Heart right ventricle (tissue), 16 donors: ENCODE measurements at regions not wholly inside any gene's neighbourhood (a gene's known extent, or its start where the extent isn't known, plus 50 kb on each side); places are given as distances from the start of the nearest gene placed in this dataset.
"Not testable (repeated sequence)": the region's sequence is repeated elsewhere in the genome, so short reads cannot be mapped to it uniquely, and the experiment has no call there.

Source experiments
- ATAC-seq, 8 donors: fragments of 200-7000 bp; cut with Tn5 transposase; one replicate each; pipeline ENCODE4 v1.9.1; 2020; ENCODE audit warnings: mild to moderate bottlenecking in 8 of 8, moderate library complexity in 8 of 8, moderate number of reproducible peaks in 1 of 8
- DNase-seq, 2 donors: peaks; one replicate each; pipeline ENCODE4 v3.0.0-alpha.2; 2020
- H3K27ac ChIP-seq, 10 donors: fragments of 200-600 bp; sonication (generic) in 2 of 10; one replicate each; pipeline versions ENCODE4 v1.5.0 to v1.8.0; 2020 to 2022; ENCODE audit warnings: mild to moderate bottlenecking in 3 of 10
- H3K27me3 ChIP-seq, 7 donors: fragments of 200-600 bp; one replicate each; pipeline ENCODE4 v1.8.0; 2021 to 2022; ENCODE audit warnings: mild to moderate bottlenecking in 2 of 7
- H3K36me3 ChIP-seq, 9 donors: fragments of 200-600 bp; sonication (generic) in 1 of 9; one replicate each; pipeline versions ENCODE4 v1.5.0 to v1.8.0; 2020 to 2022; ENCODE audit warnings: mild to moderate bottlenecking in 2 of 9
- H3K4me1 ChIP-seq, 9 donors: fragments of 200-600 bp; sonication (generic) in 1 of 9; one replicate each; pipeline versions ENCODE4 v1.5.0 to v1.8.0; 2020 to 2022; ENCODE audit warnings: mild to moderate bottlenecking in 4 of 9
- H3K4me3 ChIP-seq, 10 donors: fragments of 200-600 bp; sonication (generic) in 2 of 10; one replicate each; pipeline versions ENCODE4 v1.5.0 to v1.8.0; 2020 to 2022; ENCODE audit warnings: mild to moderate bottlenecking in 7 of 10, moderate library complexity in 2 of 10
- H3K9me3 ChIP-seq, 11 donors: fragments of 200-600 bp in 10 of 11; sonication (generic) in 2 of 11; one replicate each; pipeline versions ENCODE4 v1.5.0 to v1.8.0; 2013 to 2022; ENCODE audit warnings: mild to moderate bottlenecking in 2 of 11, control low read depth in 1 of 11, moderate library complexity in 1 of 11
- WGBS, 2 donors: extraction: QIAGEN DNeasy Blood & Tissue Kit; methylation state at CpG; one replicate each; pipeline ENCODE4 v1.1.7; 2013; ENCODE audit warnings: inconsistent platforms in 1 of 2; 5-methylcytosine and 5-hydroxymethylcytosine counted together
- intact Hi-C, 10 donors: fragments of 100-400 bp; cut with DNase I; formaldehyde crosslinking; loops; one replicate each; pipeline versions ENCODE4 v1.11.1 to v1.14.2; 2022
- TF ChIP-seq, protein P1 (sequence below), 9 donors: fragments of 200-600 bp; sonication (generic) in 2 of 9; IDR thresholded peaks; one replicate each; pipeline versions ENCODE4 v1.5.0 to v1.8.0; 2021 to 2022; ENCODE audit warnings: antibody characterized with exemption in 9 of 9, mild to moderate bottlenecking in 5 of 9, moderate library complexity in 1 of 9
- donor health status: Arrhythmogenic right ventricular cardiomyopathy.
- donor health status: ischemic (EF 13 %, LVEDD 7.1; RV severe dilation, severe dysfunction).
- donor health status: healthy with polysubstance abuse.
- donor health status: DM: no; HTN: yes; CAD: no.
- donor health status: DM: no; HTN: no; CAD: no.
- donor health status: ischemic (EF 25% LVEDD 6.9; RV normal size, moderate dysfunction).
- donor health status: ischemic (EF 25% LVEDD 5.7; RV mildly dilated, moderate dysfunction).
- donor health status: healthy.
- donor health status: DM: yes; HTN: yes; CAD: no.
- donor health status: Ischemic cardiomyopathy.
- donor health status: ischemic (EF 35%, LVEDD 5.7; RV mildly dilated, moderate dysfunction).
- donor health status: nonischemic (EF 11% LVEDD 7.7; RV severe dilation, severe dysfunction).
- donor health status: DM: yes; HTN: yes; CAD: no.
- donor health status: PGD.
- donor health status: ischemic (EF 29% LVEDD 5.4; RV normal size, mild dysfunction).
- donor health status: nonischemic (EF 23%, LVEDD 6.1; RV moderate dilation, normal function).

DNA sequence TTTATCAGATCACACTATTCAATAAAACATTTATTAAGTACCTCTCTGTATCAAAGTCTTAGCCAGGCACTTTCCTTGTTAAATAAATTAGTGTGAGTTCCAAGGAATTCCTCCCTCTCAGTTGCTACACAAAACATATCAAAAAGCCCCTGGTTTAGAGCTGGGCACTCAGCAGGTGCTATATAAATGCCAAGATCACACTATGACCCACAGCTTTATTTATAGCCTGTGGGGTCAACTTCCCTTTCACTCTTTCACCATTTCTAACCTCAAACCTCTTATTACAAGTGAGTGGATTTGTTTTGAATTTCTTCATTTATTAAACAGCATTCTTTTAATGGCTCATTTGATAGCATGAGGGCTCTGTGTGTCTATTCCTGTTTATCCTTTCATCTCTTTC is 112.6 kb upstream of the MPHOSPH6 start:
- DNase-seq (no peak), ATAC-seq (no peak)
- Histone ChIP-seq H3K9me3 (peaks cover 0 to 6% (median 0%) of the 10 kb centered on the region in 11 donors), H3K4me3 (no peak overlapping the region), H3K36me3 (no peaks in the 10 kb centered on the region), H3K4me1 (peaks cover 0 to 22% (median 8%) of the 10 kb centered on the region in 9 donors), H3K27ac (peak overlapping the region in 5 of 10 donors; percentile 72 to 87 (median 80)), H3K27me3 (no peaks in the 10 kb centered on the region)
- intact Hi-C loops = no loop called here
- TF ChIP-seq, protein P1, sequence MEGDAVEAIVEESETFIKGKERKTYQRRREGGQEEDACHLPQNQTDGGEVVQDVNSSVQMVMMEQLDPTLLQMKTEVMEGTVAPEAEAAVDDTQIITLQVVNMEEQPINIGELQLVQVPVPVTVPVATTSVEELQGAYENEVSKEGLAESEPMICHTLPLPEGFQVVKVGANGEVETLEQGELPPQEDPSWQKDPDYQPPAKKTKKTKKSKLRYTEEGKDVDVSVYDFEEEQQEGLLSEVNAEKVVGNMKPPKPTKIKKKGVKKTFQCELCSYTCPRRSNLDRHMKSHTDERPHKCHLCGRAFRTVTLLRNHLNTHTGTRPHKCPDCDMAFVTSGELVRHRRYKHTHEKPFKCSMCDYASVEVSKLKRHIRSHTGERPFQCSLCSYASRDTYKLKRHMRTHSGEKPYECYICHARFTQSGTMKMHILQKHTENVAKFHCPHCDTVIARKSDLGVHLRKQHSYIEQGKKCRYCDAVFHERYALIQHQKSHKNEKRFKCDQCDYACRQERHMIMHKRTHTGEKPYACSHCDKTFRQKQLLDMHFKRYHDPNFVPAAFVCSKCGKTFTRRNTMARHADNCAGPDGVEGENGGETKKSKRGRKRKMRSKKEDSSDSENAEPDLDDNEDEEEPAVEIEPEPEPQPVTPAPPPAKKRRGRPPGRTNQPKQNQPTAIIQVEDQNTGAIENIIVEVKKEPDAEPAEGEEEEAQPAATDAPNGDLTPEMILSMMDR (IDR thresholded peaks at IDR 0.05) = no peak

DNA sequence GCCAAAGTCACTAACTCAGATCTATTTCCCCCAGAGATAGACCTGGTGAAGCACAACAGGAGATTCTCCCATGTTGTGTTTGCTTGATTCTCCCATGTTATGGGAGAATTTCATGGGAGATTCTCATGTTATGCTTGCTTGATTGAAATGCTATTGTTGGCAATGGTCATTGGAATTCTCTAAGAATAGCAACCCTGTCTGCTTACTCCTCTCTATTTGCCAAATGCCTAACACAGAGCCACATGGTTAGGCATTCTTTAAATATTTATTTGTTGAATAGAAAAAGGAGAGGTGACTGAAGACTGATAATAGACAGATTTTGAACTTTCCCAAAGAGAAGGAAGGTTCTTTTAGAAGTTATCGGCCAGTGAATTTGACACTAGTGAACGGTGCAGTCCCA is 111.5 kb upstream of the MPHOSPH6 start:
- intact Hi-C loops = no loop called here
- no peak for DNase-seq
- Histone ChIP-seq H3K27ac (peak overlapping the region; percentile 8 to 87 (median 74)), H3K36me3 (no peaks in the 10 kb centered on the region), H3K4me3 (no peak overlapping the region), H3K4me1 (peaks cover 0 to 22% (median 8%) of the 10 kb centered on the region in 9 donors), H3K9me3 (peaks cover 0 to 6% (median 0%) of the 10 kb centered on the region in 11 donors), H3K27me3 (no peaks in the 10 kb centered on the region)
- peak in 7 of 8 donors; percentile 61 to 92 (median 76) for ATAC-seq
- WGBS, 2 donors = 32 to 42% methylated on average over 2 of the region's 2 CpGs
- TF ChIP-seq, protein P1 (IDR thresholded peaks at IDR 0.05) = no peak

DNA sequence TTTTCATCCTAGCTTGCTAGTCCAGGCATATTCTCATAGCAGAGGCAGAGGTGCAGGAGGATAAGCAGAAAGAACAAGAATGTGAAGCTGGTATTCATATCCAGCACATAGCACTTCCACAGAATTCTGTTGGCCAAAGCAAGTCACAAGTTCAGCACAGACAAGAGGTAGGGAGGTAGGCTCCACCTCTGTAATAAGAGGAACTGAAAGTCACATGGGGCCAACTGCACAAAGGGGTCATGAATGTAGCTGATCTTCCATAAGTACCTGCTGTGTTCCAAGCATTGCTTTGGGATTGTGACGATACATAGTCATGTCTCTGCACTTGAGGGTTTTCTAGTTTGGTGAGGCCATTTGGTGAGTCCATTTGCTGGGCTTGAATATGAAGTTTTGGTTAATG is 110.8 kb upstream of the MPHOSPH6 start:
- intact Hi-C loops = no loop called here

DNA sequence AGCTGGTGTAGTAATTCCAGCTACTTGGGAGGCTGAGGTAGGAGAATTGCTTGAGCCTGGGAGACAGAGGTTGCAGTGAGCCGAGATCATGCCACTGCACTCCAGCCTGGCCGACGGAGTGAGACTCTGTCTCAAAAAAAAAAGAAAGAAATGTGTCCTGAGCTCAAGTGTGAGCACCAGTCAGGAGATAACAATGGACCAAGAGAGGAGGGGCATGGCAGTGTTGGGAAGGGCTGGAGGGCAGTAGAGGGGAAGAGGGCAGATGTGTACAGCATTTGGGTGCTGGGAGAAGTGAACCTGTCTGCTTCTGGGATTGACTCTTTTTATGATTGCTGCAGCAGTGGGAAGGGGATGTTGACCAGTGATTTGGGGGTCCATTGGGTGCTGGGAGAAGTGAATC is 105.3 kb upstream of the MPHOSPH6 start:
- H3K9me3 ChIP-seq, DNase-seq, intact Hi-C loops, H3K27me3 ChIP-seq, H3K36me3 ChIP-seq, H3K4me3 ChIP-seq, H3K27ac ChIP-seq, H3K4me1 ChIP-seq: not testable (repeated sequence)
- ATAC-seq = peak in 2 of 8 donors; percentile 69 to 73
- 34 to 63% methylated on average over 3 of the region's 3 CpGs for WGBS, 2 donors

More for the DNA sequence above, 110.8 kb upstream of the MPHOSPH6 start:
- no peak overlapping the region for H3K4me3 ChIP-seq
- WGBS, 2 donors = 71 to 73% methylated on average over 1 of the region's 1 CpG
- peaks cover 0 to 6% (median 0%) of the 10 kb centered on the region in 11 donors for H3K9me3 ChIP-seq
- H3K27ac ChIP-seq = peak overlapping the region in 8 of 10 donors; percentile 8 to 87 (median 78)
- peaks cover 0 to 22% (median 8%) of the 10 kb centered on the region in 9 donors for H3K4me1 ChIP-seq
- TF ChIP-seq, protein P1 (IDR thresholded peaks at IDR 0.05) = no peak
- no peaks in the 10 kb centered on the region for H3K36me3 ChIP-seq
- no peak for DNase-seq
- peak in 1 of 8 donors; percentile 25 for ATAC-seq
- H3K27me3 ChIP-seq = no peaks in the 10 kb centered on the region

DNA sequence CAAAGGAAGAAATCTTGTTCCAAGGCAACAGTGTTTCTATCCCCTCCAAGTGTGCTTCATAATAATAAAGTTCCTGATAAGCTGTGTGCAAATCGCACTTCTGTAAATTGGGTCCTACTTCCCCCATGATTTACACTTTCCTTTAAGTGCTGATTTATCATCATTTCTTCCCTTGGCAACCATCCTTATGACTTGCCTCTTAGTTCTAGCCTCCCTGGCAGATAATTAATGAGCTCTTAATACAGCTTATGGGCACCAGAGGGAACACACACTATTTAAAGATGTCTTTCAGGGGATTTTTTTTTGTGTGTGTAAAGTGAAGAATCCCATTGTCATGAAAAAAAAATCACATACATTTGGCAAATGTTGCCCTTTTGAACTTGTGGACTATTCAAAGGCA is 101.6 kb upstream of the MPHOSPH6 start:
- no peak for ATAC-seq
- H3K9me3 ChIP-seq = no peaks in the 10 kb centered on the region
- 90 to 96% methylated on average over 1 of the region's 1 CpG for WGBS, 2 donors
- H3K27ac ChIP-seq = no peak overlapping the region
- DNase-seq = no peak
- no peaks in the 10 kb centered on the region for H3K36me3 ChIP-seq
- intact Hi-C loops = no loop called here
- H3K27me3 ChIP-seq = peaks cover 0 to 5% (median 0%) of the 10 kb centered on the region in 7 donors
- H3K4me1 ChIP-seq = peaks cover 0 to 5% (median 0%) of the 10 kb centered on the region in 9 donors
- TF ChIP-seq, protein P1 (IDR thresholded peaks at IDR 0.05) = no peak
- no peak overlapping the region for H3K4me3 ChIP-seq

DNA sequence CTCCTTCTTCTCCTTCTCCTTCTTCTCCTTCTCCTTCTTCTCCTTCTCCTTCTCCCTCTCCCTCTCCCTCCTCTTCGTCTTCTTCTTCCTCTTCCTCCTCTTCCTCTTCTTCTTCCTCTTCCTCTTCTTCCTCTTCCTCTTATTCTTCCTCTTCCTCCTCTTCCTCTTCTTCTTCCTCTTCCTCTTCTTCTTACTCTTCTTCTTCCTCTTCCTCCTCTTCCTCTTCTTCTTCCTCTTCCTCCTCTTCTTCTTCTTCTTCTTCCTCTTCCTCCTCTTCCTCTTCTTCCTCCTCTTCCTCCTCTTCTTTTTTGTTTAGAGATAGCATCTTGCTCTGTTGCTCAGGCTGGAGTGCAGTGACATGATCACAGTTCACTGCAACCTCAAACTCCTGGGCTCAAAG is 97.7 kb upstream of the MPHOSPH6 start:
- not testable (repeated sequence) for ATAC-seq, H3K27ac ChIP-seq, H3K9me3 ChIP-seq, H3K36me3 ChIP-seq, H3K4me3 ChIP-seq, H3K27me3 ChIP-seq, DNase-seq
- H3K4me1 ChIP-seq = peaks cover 0 to 11% (median 0%) of the 10 kb centered on the region in 9 donors
- WGBS, 2 donors = 44 to 94% methylated on average over 1 of the region's 1 CpG
- intact Hi-C loops = loop anchor here in 6 of 10 donors (5.0 to 10.0 kb wide), 5 partner anchors 185 to 1177 kb away; no protein-coding TSS in a partner anchor
